HepG2 (cell line): ENCODE measurements at regions not wholly inside any gene's neighbourhood (a gene's known extent, or its start where the extent isn't known, plus 50 kb on each side); places are given as distances from the start of the nearest gene placed in this dataset.

Source experiments
- ATAC-seq: fragments of 200-7000 bp; cut with Tn5 transposase; 3 replicates; pipeline ENCODE4 v1.9.1; 2020; ENCODE audit warnings: mild to moderate bottlenecking, moderate library complexity
- BruUV-seq: library from RNA; stranded (reverse); fragments of 400-500 nt; replicated peaks from 2 replicates; lab custom pipeline; 2021; lab: Mats Ljungman, UMichigan
- CTCF ChIA-PET: fragments of 300-600 bp; formaldehyde crosslinking; extraction: SDS; loops from one replicate; lab custom pipeline; 2021; ENCODE audit warnings: low total read pairs, inconsistent platforms, low intra/inter-chr PET ratio; lab: Yijun Ruan, JAX
- POLR2A ChIA-PET: fragments of 350-600 bp; sonication (Branson Sonifier 250); formaldehyde crosslinking; loops from one replicate; lab custom pipeline; 2020; ENCODE audit warnings: antibody characterized with exemption, inconsistent platforms; lab: Yijun Ruan, JAX
- DNase-seq: peaks from one replicate; pipeline ENCODE4 v3.0.0-alpha.2; 2015; ENCODE audit warnings: low spot score
- FAIRE-seq: peaks from 3 replicates; lab custom pipeline; 2011; peaks lifted over from hg19 to GRCh38; lab: Jason Lieb, UNC
- H2AFZ ChIP-seq: one replicate; pipeline ENCODE4 v1.6.1; 2011; ENCODE audit warnings: low read length, inconsistent platforms
- H3K27ac ChIP-seq: fragments of 300-600 bp; 3 replicates; pipeline ENCODE4 v1.8.0; 2011; ENCODE audit warnings: mixed run types, mild to moderate bottlenecking, mixed read lengths, low read length, inconsistent platforms; ENCODE audit not compliant: insufficient read depth; ENCODE audit errors: extremely low read length
- H3K27me3 ChIP-seq, 2 experiments: fragments of 200-600 bp in 1 of 2; 2 replicates in 1 of 2; 3 replicates in 1 of 2; pipeline versions ENCODE4 v1.6.0 to v1.8.0; 2011; ENCODE audit warnings: low read length in 2 of 2, mild to moderate bottlenecking in 2 of 2, moderate library complexity in 2 of 2, inconsistent platforms in 1 of 2; ENCODE audit not compliant: insufficient read depth in 2 of 2, control insufficient read depth in 1 of 2
- H3K36me3 ChIP-seq, 2 experiments: fragments of 200-600 bp in 1 of 2; replicated peaks in 1 of 2; 2 replicates in 1 of 2; 3 replicates in 1 of 2; pipeline versions ENCODE4 v1.5.1 to v1.8.0; 2011; ENCODE audit warnings: low read length in 2 of 2, inconsistent platforms in 1 of 2; ENCODE audit not compliant: insufficient read depth in 2 of 2, control insufficient read depth in 1 of 2
- H3K4me1 ChIP-seq: 2 replicates; pipeline ENCODE4 v1.5.1; 2012; ENCODE audit warnings: low read length, inconsistent platforms; ENCODE audit not compliant: insufficient read depth
- H3K4me2 ChIP-seq: 2 replicates; pipeline ENCODE4 v1.6.0; 2011; ENCODE audit warnings: low read depth, low read length, inconsistent platforms
- H3K4me3 ChIP-seq, 3 experiments: fragments of 200-600 bp in 1 of 3; sonication (generic), shearing (Covaris generic) in 1 of 3; replicated peaks in 1 of 3; 2 replicates each; pipeline ENCODE4 v1.5.1; 2011 to 2016; ENCODE audit warnings: low read length in 3 of 3, inconsistent platforms in 2 of 3, low read depth in 2 of 3, mild to moderate bottlenecking in 2 of 3, control low read depth in 1 of 3, mixed read lengths in 1 of 3; ENCODE audit not compliant: insufficient read depth in 1 of 3
- H3K79me2 ChIP-seq: one replicate; pipeline ENCODE4 v1.6.1; 2011; ENCODE audit warnings: low read length, inconsistent platforms; ENCODE audit not compliant: insufficient read depth
- H3K9ac ChIP-seq: 2 replicates; pipeline ENCODE4 v1.6.0; 2011; ENCODE audit warnings: mild to moderate bottlenecking, low read depth, low read length, inconsistent platforms; ENCODE audit not compliant: insufficient read depth
- H3K9me3 ChIP-seq: 2 replicates; pipeline ENCODE4 v1.5.1; 2012; ENCODE audit warnings: mild to moderate bottlenecking, low read length
- H4K20me1 ChIP-seq: 2 replicates; pipeline ENCODE4 v1.6.0; 2011; ENCODE audit warnings: inconsistent platforms, mild to moderate bottlenecking, low read length, moderate library complexity; ENCODE audit not compliant: insufficient read depth
- ARID5B ChIP-seq: IDR thresholded peaks from 2 replicates; pipeline ENCODE4 v1.4.0; 2020; ENCODE audit warnings: mild to moderate bottlenecking, missing genetic modification reagents
- CERS6 ChIP-seq: sonication (generic); formaldehyde crosslinking; IDR thresholded peaks from 2 replicates; pipeline ENCODE4 v1.5.0; 2020; ENCODE audit warnings: missing genetic modification reagents
- KDM1A ChIP-seq: IDR thresholded peaks from 2 replicates; pipeline ENCODE4 v1.6.1; 2016; ENCODE audit warnings: missing compliant biosample characterization
- RNF2 ChIP-seq: fragments of 450-650 bp; conservative IDR thresholded peaks from 2 replicates; pipeline ENCODE4 v1.6.1; 2016; ENCODE audit warnings: low read depth
- SMAD1 ChIP-seq: sonication (generic); formaldehyde crosslinking; IDR thresholded peaks from 2 replicates; pipeline ENCODE4 v1.4.0; 2020; ENCODE audit warnings: missing genetic modification reagents, low read depth, mild to moderate bottlenecking, borderline replicate concordance
- ZNF30 ChIP-seq: sonication (generic); formaldehyde crosslinking; IDR thresholded peaks from 2 replicates; pipeline ENCODE4 v1.5.0; 2020; ENCODE audit warnings: mild to moderate bottlenecking, missing genetic modification reagents
- WGBS: methylation state at CpG from one replicate; pipeline ENCODE4 v1.1.6; 2017; ENCODE audit warnings: low lambda C conversion rate; 5-methylcytosine and 5-hydroxymethylcytosine counted together
- in situ Hi-C: cut with HindIII; loops from 2 replicates; pipeline ENCODE4 v1.10.0; 2017; ENCODE audit warnings: low pct_unique_long_range_greater_than_20kb; ENCODE audit not compliant: extremely low pct_ligation_motif_present
- intact Hi-C: fragments of 100-400 bp; cut with micrococcal nuclease; formaldehyde crosslinking; loops from one replicate; pipeline ENCODE4 v1.10.0; 2022; ENCODE audit not compliant: unreplicated experiment

- no peaks in the 10 kb centered on the region for H3K4me1 ChIP-seq
- no TSS peak for BruUV-seq
- H4K20me1 ChIP-seq = no peaks in the 10 kb centered on the region
- no peak overlapping the region for H2AFZ ChIP-seq
- H3K36me3 ChIP-seq = no peaks in the 10 kb centered on the region
- in situ Hi-C loops (no loop called here), intact Hi-C loops (no loop called here)
- FAIRE-seq = no peak
- no peak for TF ChIP-seq ARID5B
- no peak for TF ChIP-seq RNF2
- TF ChIP-seq CERS6 (CRISPR knock-in tag) = no peak
- no peak for TF ChIP-seq ZNF30 (CRISPR knock-in tag)
- no peak for TF ChIP-seq KDM1A (CRISPR knock-in tag)
- no peak for TF ChIP-seq SMAD1 (CRISPR knock-in tag)
- H3K4me2 ChIP-seq = no peak overlapping the region
- CTCF ChIA-PET = no interaction called here
- H3K27ac ChIP-seq = no peak overlapping the region
- no peak for DNase-seq
- no peak for ATAC-seq
- H3K4me3 ChIP-seq = no peak overlapping the region
- 4% methylated on average over 1 of the region's 1 CpG for WGBS
- no peaks in the 10 kb centered on the region for H3K79me2 ChIP-seq
- no peaks in the 10 kb centered on the region for H3K27me3 ChIP-seq
- H3K9ac ChIP-seq = no peak overlapping the region
- POLR2A ChIA-PET = no interaction called here
- no peaks in the 10 kb centered on the region for H3K9me3 ChIP-seq
Observed at GRCh38 chr5:89842531-89842930, 567.0 kb downstream of the CETN3 start.
